Myocyte (in vitro differentiated cells): ENCODE measurements at regions not wholly inside any gene's neighbourhood (a gene's known extent, or its start where the extent isn't known, plus 50 kb on each side); places are given as distances from the start of the nearest gene placed in this dataset.

Source experiments
- DNase-seq: peaks from one replicate; pipeline ENCODE4 v3.0.0-alpha.2; 2012; ENCODE audit warnings: low read depth

- DNase-seq: no peak
Observed at GRCh38 chr10:3249307-3249889, 76.8 kb upstream of the PITRM1 start.

GRCh38 chr10:3248526-3249306, 76.1 kb upstream of the PITRM1 start:
- DNase-seq: peak; percentile 83

- no peak for DNase-seq
Observed at GRCh38 chr10:3245395-3245794, 72.8 kb upstream of the PITRM1 start.

GRCh38 chr10:3241967-3242650, 69.5 kb upstream of the PITRM1 start:
- DNase-seq: no peak

GRCh38 chr10:3241274-3241921, 68.8 kb upstream of the PITRM1 start:
- no peak for DNase-seq

GRCh38 chr10:3239920-3240894, 67.6 kb upstream of the PITRM1 start:
- no peak for DNase-seq

- peak; percentile 57 for DNase-seq
Observed at GRCh38 chr10:3239066-3239919, 66.7 kb upstream of the PITRM1 start.

GRCh38 chr10:3238115-3238871, 65.7 kb upstream of the PITRM1 start:
- DNase-seq: no peak

- DNase-seq: no peak
Observed at GRCh38 chr10:3237530-3237929, 64.9 kb upstream of the PITRM1 start.

- DNase-seq: no peak
Observed at GRCh38 chr10:3236644-3237404, 64.2 kb upstream of the PITRM1 start.

GRCh38 chr10:3235996-3236510, 63.5 kb upstream of the PITRM1 start:
- no peak for DNase-seq

GRCh38 chr10:3235395-3235794, 62.8 kb upstream of the PITRM1 start:
- DNase-seq: no peak

- no peak for DNase-seq
Observed at GRCh38 chr10:3233486-3233990, 61.0 kb upstream of the PITRM1 start.

- DNase-seq: peak; percentile 57
Observed at GRCh38 chr10:3231951-3232730, 59.6 kb upstream of the PITRM1 start.

- DNase-seq: peak; percentile 35
Observed at GRCh38 chr10:3229815-3230214, 57.2 kb upstream of the PITRM1 start.

- no peak for DNase-seq
Observed at GRCh38 chr10:3228629-3228945, 56.0 kb upstream of the PITRM1 start.
